Fibroblast of pulmonary artery (primary cell): ENCODE measurements at regions not wholly inside any gene's neighbourhood (a gene's known extent, or its start where the extent isn't known, plus 50 kb on each side); places are given as distances from the start of the nearest gene placed in this dataset.

Experiments
- DNase-seq: peaks from one replicate; pipeline ENCODE4 v3.0.0-alpha.2; 2010; ENCODE audit warnings: low read depth
- H3K4me3 ChIP-seq: replicated peaks from 2 replicates; pipeline ENCODE4 v1.5.1; 2011; ENCODE audit warnings: low read depth, mild to moderate bottlenecking, control low read depth, low read length, moderate library complexity
- CTCF ChIP-seq: IDR thresholded peaks from 2 replicates; pipeline ENCODE4 v1.5.1; 2011; ENCODE audit warnings: mild to moderate bottlenecking, control low read depth, low read length, inconsistent platforms; ENCODE audit errors: missing control alignments

- H3K4me3 ChIP-seq, result no peak overlapping the region
- no peak for DNase-seq
- no peak for TF ChIP-seq CTCF
Measured at GRCh38 chr20:6637160-6637579, 130.3 kb upstream of the BMP2 start.

- DNase-seq, result peak; percentile 83
- peak; percentile 67 for TF ChIP-seq CTCF
- H3K4me3 ChIP-seq, result no peak overlapping the region
Measured at GRCh38 chr20:6636209-6637159, 131.0 kb upstream of the BMP2 start.

GRCh38 chr20:6635034-6635736 is 132.3 kb upstream of the BMP2 start:
- no peak for TF ChIP-seq CTCF
- H3K4me3 ChIP-seq, result no peak overlapping the region
- DNase-seq, result no peak

- H3K4me3 ChIP-seq, result no peak overlapping the region
- TF ChIP-seq CTCF, result no peak
- DNase-seq, result peak; percentile 42
Measured at GRCh38 chr20:6632187-6632586, 135.3 kb upstream of the BMP2 start.

- no peak for TF ChIP-seq CTCF
- DNase-seq, result peak; percentile 29
- H3K4me3 ChIP-seq, result no peak overlapping the region
Measured at GRCh38 chr20:6630514-6630913, 137.0 kb upstream of the BMP2 start.

GRCh38 chr20:6629564-6629963 is 137.9 kb upstream of the BMP2 start:
- TF ChIP-seq CTCF, result no peak
- no peak for DNase-seq
- H3K4me3 ChIP-seq, result no peak overlapping the region
